ENCODE measurements at regions not wholly inside any gene's neighbourhood (a gene's known extent, or its start where the extent isn't known, plus 50 kb on each side); places are given as distances from the start of the nearest gene placed in this dataset.

DNA sequence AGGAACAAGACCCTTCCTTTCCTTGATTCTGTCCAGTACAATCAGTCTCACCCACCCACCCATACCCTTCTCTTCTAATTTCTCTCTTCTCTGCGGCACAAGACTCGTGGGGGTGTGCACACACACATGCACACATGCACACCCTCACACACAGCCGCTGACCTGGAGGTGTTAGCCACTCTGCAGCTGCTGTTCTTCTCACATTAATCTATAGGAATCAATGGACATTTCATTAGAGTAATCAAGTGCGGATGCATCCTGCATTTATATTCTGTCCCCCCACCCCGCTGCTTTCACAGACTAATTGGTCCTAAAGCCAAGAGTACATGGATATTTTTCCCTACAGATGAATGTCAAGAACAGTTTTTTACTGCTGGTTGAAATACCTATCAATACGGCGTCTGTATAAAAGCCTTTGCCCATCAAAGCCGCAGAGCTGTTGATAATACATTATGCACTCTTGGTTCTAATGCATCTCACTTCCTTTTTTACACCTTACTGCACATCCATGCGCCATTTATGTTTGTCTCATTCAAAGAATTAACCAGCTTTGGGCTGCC lies 186.5 kb upstream of the ONECUT1 start:
- TF ChIP-seq CTCF (IDR thresholded peaks at IDR 0.05; ENCODE audit: partially characterized antibody, unreplicated experiment): no peak
- no peaks in the 10 kb centered on the region for H3K36me3 Mint-ChIP-seq (ENCODE audit: unreplicated experiment)
- no peaks in the 10 kb centered on the region for H3K27me3 Mint-ChIP-seq (ENCODE audit: unreplicated experiment)
- peaks cover 4% of the 10 kb centered on the region for H3K9me3 Mint-ChIP-seq (ENCODE audit: unreplicated experiment)
- no peak for DNase-seq
- no peak overlapping the region for H3K27ac Mint-ChIP-seq (ENCODE audit: unreplicated experiment)
- peaks cover 9% of the 10 kb centered on the region for H3K4me1 Mint-ChIP-seq (ENCODE audit: low read depth, unreplicated experiment)
- no peak overlapping the region for H3K4me3 Mint-ChIP-seq (ENCODE audit: unreplicated experiment)

DNA sequence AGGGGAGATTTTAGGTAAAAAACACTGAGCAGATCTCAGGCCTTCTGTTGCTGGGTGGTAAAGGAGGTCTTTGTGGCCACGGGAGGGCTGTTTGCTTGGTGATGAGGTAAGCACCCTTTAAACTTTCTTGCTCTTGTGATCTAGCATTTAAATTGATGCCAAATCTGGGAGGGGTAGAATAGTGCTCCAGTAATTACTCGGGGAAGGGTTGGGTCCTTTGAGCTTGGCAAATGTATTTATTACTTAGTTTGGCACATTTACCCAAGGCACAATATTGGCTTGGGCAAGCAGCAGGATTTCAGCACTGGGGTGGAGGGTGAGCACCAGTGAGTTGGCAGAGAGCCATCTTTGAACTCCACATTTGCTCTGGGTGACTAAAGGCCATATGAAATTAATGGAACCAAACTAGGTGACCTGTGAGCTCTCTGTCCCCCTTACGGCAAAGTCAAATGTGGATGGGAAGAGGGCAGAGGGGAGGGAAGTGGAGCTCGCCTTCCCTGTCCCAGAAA lies 185.9 kb upstream of the ONECUT1 start:
- no peak for DNase-seq
- TF ChIP-seq CTCF (IDR thresholded peaks at IDR 0.05; ENCODE audit: partially characterized antibody, unreplicated experiment): no peak
- peaks cover 1% of the 10 kb centered on the region for H3K9me3 Mint-ChIP-seq (ENCODE audit: unreplicated experiment)
- peaks cover 2% of the 10 kb centered on the region for H3K27me3 Mint-ChIP-seq (ENCODE audit: unreplicated experiment)
- no peak overlapping the region for H3K4me3 Mint-ChIP-seq (ENCODE audit: unreplicated experiment)
- H3K36me3 Mint-ChIP-seq (ENCODE audit: unreplicated experiment): no peaks in the 10 kb centered on the region
- no peak overlapping the region for H3K27ac Mint-ChIP-seq (ENCODE audit: unreplicated experiment)
- peaks cover 9% of the 10 kb centered on the region for H3K4me1 Mint-ChIP-seq (ENCODE audit: low read depth, unreplicated experiment)

DNA sequence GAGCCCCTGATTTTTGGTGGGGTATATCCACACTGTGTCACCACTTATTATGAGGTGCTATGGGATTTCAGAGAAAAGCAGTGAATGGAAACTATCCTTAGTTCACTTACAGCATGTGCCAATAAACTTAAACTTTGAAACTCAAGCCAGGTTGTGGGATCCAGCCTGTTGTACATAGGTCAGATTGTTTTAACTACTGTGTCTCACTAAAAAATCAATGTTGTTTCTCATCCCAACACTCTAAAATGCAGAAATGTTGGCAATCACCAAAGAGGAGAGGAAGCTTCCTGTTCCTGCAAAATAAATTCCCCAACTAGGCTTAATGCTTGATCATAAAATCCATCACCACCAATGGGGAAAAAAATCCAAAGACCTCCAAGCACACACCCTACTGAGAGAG lies 173.7 kb upstream of the ONECUT1 start:
- DNase-seq: no peak
- Mint-ChIP-seq H3K9me3 (ENCODE audit: unreplicated experiment) (no peaks in the 10 kb centered on the region), H3K4me1 (ENCODE audit: low read depth, unreplicated experiment) (no peaks in the 10 kb centered on the region), H3K4me3 (ENCODE audit: unreplicated experiment) (no peak overlapping the region), H3K36me3 (ENCODE audit: unreplicated experiment) (no peaks in the 10 kb centered on the region), H3K27me3 (ENCODE audit: unreplicated experiment) (no peaks in the 10 kb centered on the region), H3K27ac (ENCODE audit: unreplicated experiment) (no peak overlapping the region)
- TF ChIP-seq CTCF (IDR thresholded peaks at IDR 0.05; ENCODE audit: partially characterized antibody, unreplicated experiment): no peak

- Mint-ChIP-seq H3K27ac (ENCODE audit: unreplicated experiment) (no peak overlapping the region), H3K36me3 (ENCODE audit: unreplicated experiment) (no peaks in the 10 kb centered on the region), H3K9me3 (ENCODE audit: unreplicated experiment) (no peaks in the 10 kb centered on the region), H3K4me1 (ENCODE audit: low read depth, unreplicated experiment) (no peaks in the 10 kb centered on the region), H3K4me3 (ENCODE audit: unreplicated experiment) (no peak overlapping the region), H3K27me3 (ENCODE audit: unreplicated experiment) (no peaks in the 10 kb centered on the region)
- DNase-seq: no peak
- no peak for TF ChIP-seq CTCF (IDR thresholded peaks at IDR 0.05; ENCODE audit: partially characterized antibody, unreplicated experiment)
Measured at GRCh38 chr15:52960283-52960682, 170.1 kb upstream of the ONECUT1 start.

DNA sequence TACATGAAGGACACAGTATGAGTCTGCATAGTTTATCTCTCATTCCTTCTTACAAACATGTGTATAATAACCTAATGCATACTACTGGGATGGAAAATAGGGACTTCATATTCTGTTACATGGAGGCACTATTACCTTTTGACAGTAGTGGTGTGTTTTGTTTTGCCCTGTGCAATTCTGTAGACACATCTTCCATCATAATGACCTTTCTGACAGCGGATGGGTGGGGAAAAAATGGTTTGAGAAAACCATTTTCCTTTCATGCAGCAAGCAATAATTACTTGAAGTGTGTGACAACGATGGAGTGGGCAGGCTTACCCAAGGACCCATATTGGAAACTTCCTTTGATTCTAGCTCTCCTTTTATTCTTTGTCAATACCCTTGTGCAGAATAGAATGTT lies 153.6 kb upstream of the ONECUT1 start:
- no peak overlapping the region for H3K27ac Mint-ChIP-seq (ENCODE audit: unreplicated experiment)
- no peak for DNase-seq
- no peaks in the 10 kb centered on the region for H3K9me3 Mint-ChIP-seq (ENCODE audit: unreplicated experiment)
- H3K4me1 Mint-ChIP-seq (ENCODE audit: low read depth, unreplicated experiment): no peaks in the 10 kb centered on the region
- no peak for TF ChIP-seq CTCF (IDR thresholded peaks at IDR 0.05; ENCODE audit: partially characterized antibody, unreplicated experiment)
- no peaks in the 10 kb centered on the region for H3K36me3 Mint-ChIP-seq (ENCODE audit: unreplicated experiment)
- no peak overlapping the region for H3K4me3 Mint-ChIP-seq (ENCODE audit: unreplicated experiment)
- H3K27me3 Mint-ChIP-seq (ENCODE audit: unreplicated experiment): no peaks in the 10 kb centered on the region

All from glutamatergic neuron (in vitro differentiated cells).